RPMI8226 (cell line): ENCODE measurements at regions not wholly inside any gene's neighbourhood (a gene's known extent, or its start where the extent isn't known, plus 50 kb on each side); places are given as distances from the start of the nearest gene placed in this dataset.

Experiments
- DNase-seq: peaks from one replicate; pipeline ENCODE4 v3.0.0-alpha.2; 2015

DNA sequence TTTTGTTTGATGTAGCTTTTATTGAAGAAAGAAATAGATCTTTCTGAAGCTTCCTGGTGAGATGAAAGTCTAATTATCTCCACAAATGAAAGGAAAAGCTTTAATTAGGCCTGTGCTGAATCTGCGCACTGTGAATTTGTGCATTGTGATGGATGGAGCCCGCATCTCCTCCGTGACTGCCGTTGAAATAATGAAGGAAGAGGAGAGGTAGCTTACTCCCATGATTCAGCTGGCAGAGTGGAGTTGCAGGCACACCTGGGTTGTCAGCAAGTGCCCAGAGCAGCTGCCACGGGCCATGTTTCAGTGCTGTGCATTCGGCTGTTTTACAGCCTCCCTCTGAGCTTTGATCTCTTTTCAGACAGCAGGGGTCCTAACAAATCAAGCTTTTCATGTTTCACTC is 735.3 kb upstream of the TENM3 start:
- no peak for DNase-seq

DNA sequence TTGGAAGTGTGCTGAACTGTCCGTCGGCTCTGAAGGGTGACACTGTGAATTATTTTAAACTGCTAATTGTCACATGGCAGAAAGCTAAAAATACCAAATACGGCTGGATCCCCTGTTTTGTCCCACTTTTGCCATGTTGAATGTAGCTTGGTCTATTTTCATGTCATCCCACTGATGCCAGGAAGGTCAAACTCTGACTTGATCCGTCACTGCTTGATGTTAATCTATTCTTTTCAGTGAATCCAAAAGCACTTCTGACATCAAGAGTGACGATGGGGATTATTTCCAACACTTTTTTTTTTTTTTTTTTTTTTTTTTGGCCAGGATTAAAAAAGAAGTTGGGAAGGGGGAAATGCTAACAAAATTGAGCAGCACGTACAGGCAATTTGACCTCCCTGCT is 734.6 kb upstream of the TENM3 start:
- DNase-seq, result no peak

- no peak for DNase-seq
These were observed 734.1 kb upstream of the TENM3 start for GRCh38 chr4:181509073-181509472.

GRCh38 chr4:181517491-181517890 is 725.7 kb upstream of the TENM3 start:
- no peak for DNase-seq

DNA sequence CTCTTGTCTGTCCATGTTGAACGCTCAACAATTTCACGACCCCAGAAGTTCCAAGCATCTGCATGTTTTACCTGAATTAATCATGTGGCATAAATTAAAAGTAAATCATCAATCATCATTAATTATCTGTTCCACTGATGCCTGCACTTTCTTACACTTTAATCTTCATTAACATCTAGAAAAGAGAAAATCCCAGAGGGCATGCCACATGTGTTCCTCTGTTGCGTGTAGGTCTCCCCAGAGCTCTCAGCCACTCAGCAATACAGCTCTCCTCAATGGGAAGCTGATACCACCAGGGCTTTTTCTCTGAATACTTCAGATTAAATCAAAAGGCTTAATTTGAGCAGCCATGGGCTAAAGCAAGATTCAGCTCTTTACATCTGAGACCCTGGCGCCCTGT is 722.4 kb upstream of the TENM3 start:
- no peak for DNase-seq

DNA sequence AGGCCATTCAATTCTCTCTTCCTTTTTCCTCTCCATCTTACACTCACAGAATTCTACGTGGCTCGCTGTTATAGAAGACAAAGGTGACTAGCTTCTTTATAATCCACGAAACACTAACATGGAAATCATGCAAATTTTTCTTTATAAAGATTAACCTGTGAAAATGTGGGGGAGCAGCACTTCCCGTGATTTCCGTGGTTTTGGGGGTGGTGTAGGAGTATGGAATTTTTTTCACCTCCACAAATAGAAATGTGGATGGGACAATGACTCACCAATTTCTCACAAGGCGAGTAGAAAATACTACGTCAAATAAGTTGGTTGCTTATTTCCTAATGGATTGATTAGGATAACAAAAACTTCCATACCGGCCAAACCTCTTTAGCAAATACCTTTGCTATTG is 719.2 kb upstream of the TENM3 start:
- DNase-seq, result no peak

DNA sequence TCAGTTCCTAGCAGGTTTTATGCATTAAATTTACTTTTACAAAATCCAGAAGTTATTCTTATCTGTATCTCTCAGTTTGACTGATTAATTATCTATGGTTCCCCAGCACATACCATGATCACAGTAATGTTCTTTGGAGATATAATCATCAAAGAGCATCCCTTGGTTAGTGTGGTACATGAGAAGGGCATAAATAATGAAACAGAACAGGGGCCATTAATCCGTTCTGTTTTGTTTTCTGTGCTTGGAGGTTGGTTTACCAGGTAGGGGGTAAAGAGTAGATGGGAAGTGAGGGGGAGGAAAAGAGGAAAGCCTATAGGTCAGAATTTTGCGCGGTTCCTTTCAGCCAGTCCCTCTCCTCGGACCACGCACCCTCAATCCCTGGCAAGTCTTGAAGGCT is 718.7 kb upstream of the TENM3 start:
- no peak for DNase-seq

DNA sequence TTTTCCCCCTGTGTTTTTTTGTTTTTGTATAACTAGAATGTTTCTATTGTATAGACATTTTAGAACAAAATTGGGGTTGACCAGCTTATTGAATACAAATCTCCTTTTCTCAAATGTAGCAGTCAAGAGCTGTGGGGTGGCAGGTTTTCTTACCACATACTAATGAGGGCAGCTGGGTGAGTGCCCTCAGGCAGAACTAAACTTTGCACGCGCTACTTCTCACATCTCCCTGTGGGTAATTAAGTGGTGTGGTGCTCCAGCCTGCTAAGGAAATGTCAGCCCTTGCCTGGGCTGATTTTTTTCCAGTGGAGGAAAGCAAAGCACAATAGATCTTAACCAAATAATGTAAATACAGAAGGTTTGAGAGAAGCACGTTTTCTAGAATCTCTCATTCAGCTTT is 717.6 kb upstream of the TENM3 start:
- DNase-seq, result no peak

GRCh38 chr4:181528570-181529184 is 714.5 kb upstream of the TENM3 start:
- DNase-seq, result peak; percentile 44

GRCh38 chr4:181529537-181529936 is 713.7 kb upstream of the TENM3 start:
- no peak for DNase-seq

DNA sequence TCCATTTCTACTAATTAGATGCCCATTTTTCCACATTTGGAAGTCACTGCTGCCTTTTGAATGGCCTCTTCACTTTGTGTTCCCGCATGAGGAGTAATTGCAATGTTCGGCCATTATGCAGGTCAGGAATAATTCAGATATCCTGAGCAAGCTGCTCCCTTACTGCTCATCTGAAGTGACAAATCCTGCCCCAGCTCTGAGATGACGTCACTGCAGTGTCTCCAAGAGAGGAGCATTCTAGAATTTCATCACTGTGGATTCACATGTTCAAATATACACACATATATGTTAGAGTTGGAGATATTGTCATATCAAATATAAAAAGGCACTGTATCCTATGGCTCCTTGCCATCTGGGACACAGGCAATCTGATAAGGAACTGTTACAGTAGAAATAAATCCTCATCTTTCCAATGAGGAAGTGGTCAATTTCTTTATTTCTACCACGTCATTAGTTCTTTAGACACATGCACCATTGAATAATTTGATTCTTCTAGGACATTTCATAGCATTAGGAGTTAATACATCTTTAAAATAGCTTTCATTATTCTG is 706.9 kb upstream of the TENM3 start:
- DNase-seq, result no peak

DNA sequence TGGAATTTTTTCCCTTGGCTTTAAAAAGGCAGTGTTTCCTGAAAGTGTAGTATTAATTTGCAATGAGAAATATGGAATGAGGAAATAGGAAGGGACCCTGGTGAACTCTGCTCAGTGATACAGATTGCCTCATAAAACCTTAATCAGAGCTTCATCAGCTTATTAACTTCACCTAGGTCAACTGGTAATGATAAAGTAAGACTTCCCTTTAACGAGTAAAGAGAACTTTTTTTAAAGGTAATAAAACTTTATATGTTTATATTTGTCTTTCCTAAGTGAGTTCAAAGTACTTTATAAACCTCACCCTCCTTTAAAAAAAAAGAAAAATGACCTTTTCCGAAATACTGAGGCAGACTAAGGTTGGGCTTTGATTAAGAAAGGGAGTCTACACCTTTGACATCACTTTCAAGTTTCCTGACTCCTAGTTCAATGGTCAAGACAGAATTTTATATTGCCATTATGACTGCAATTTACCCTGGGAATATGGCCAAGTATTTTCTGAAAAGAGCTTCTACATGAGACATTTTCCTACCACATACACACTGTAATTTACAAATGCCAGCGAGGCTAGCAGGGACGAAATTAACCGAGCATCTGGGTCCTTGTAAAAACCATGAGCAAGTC is 706.3 kb upstream of the TENM3 start:
- no peak for DNase-seq

GRCh38 chr4:181538431-181538830 is 704.8 kb upstream of the TENM3 start:
- DNase-seq, result no peak

- DNase-seq, result no peak
These were observed 701.8 kb upstream of the TENM3 start for GRCh38 chr4:181541396-181541795.

- no peak for DNase-seq
These were observed 694.2 kb upstream of the TENM3 start for GRCh38 chr4:181548873-181549575.

GRCh38 chr4:181549576-181550188 is 693.5 kb upstream of the TENM3 start:
- no peak for DNase-seq

DNA sequence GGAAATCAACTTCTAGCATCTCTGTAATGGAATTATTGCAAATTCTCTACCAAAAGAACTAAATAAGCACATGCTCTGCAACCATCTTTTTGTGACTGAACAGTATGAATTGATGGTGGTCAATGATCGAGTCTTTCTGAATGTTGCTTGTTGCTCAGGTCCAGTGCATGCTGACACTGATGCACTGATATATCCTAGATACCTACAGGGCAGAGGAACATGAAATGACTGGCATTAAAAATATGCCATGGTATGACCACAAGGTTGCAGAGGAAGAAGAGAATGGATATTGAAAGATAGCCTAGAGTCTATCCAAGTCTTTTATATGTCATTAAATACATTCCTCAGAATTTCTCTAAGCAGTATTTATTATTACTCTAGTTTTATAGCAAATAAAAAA is 692.8 kb upstream of the TENM3 start:
- DNase-seq, result no peak

DNA sequence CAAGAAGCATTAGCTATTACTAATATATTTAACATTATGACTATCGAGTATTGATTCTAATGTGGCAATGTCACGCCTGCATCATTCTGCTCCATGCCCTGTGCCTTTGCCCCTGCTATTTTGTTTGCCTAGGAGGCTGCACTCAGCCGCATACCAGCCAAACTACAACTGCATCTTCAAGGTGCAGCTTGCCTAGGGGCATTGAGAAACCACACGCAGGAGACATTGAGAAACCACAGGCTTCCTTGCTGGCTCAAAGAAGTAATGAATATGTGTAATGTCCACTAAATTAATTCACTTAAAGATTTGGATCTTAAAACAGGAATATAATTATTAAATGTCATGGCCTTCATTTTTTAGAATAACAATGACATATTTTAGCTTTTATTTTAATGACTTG is 683.6 kb upstream of the TENM3 start:
- DNase-seq, result no peak

DNA sequence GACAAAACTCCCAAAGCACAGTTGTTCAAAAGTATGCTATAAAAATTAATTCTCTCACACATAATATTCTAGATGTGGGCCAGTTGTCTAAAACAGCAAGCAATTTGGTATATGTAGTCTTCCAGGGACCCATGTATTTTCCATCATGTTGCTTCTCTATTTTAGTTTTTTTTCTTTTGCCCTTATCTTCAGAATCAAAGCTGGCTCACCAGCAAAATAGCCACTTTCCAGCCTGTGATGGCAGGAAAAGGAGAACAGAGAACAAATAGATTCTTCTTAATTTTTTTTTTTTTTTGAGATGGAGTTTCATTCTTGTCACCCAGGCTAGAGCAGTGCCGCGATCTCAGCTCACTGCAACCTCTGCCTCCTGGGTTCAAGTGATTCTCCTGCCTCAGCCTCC is 680.8 kb upstream of the TENM3 start:
- DNase-seq, result no peak

GRCh38 chr4:181564625-181565024 is 678.6 kb upstream of the TENM3 start:
- no peak for DNase-seq

GRCh38 chr4:181566490-181566889 is 676.7 kb upstream of the TENM3 start:
- no peak for DNase-seq

DNA sequence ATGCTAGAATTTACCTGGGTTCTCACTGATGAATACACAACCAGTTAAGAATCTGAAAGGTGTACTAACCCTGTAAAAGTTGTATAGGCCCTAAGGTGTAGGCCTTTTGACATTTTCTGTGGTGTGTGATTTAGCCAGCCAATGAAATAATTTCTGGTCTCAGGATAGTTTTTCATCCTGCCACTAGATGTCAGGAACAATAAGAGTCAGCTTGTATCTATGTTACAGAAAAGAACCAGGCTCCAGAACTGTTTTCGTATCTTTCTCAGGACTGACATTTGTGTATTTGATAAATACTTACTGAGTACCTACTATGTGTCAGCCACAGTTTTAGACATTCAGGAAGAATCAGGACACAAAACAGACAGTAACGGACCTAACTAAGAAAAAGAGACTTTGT is 673.6 kb upstream of the TENM3 start:
- DNase-seq, result no peak

- DNase-seq, result no peak
These were observed 664.3 kb upstream of the TENM3 start for GRCh38 chr4:181578911-181579310.

GRCh38 chr4:181579486-181579885 is 663.7 kb upstream of the TENM3 start:
- DNase-seq, result no peak
